SU-DHL-6 (cell line): ENCODE measurements at regions not wholly inside any gene's neighbourhood (a gene's known extent, or its start where the extent isn't known, plus 50 kb on each side); places are given as distances from the start of the nearest gene placed in this dataset.

Experiments used
- CTCF ChIP-seq: fragments of 200-600 bp; sonication (generic); IDR thresholded peaks from one replicate; pipeline ENCODE4 v1.5.1; 2017; ENCODE audit warnings: antibody characterized with exemption, mild to moderate bottlenecking, low read length, moderate library complexity; ENCODE audit not compliant: insufficient read depth, poor library complexity, severe bottlenecking
- EZH2phosphoT487 ChIP-seq: fragments of 200-600 bp; sonication (generic), shearing (Covaris generic); conservative IDR thresholded peaks from 2 replicates; pipeline ENCODE4 v1.6.1; 2018; ENCODE audit warnings: mild to moderate bottlenecking, antibody characterized with exemption, low read length, moderate library complexity, mixed read lengths

GRCh38 chr11:25990406-25990805 lies 341.5 kb upstream of the ANO3 start:
- TF ChIP-seq CTCF (no peak), EZH2phosphoT487 (no peak)
